COLO668 (cell line): ENCODE measurements at regions not wholly inside any gene's neighbourhood (a gene's known extent, or its start where the extent isn't known, plus 50 kb on each side); places are given as distances from the start of the nearest gene placed in this dataset.

ENCODE experiments used
- DNase-seq: peaks from one replicate; lab custom pipeline; 2025; ENCODE audit not compliant: unreplicated experiment; lab: John Stamatoyannopoulos, UW

DNA sequence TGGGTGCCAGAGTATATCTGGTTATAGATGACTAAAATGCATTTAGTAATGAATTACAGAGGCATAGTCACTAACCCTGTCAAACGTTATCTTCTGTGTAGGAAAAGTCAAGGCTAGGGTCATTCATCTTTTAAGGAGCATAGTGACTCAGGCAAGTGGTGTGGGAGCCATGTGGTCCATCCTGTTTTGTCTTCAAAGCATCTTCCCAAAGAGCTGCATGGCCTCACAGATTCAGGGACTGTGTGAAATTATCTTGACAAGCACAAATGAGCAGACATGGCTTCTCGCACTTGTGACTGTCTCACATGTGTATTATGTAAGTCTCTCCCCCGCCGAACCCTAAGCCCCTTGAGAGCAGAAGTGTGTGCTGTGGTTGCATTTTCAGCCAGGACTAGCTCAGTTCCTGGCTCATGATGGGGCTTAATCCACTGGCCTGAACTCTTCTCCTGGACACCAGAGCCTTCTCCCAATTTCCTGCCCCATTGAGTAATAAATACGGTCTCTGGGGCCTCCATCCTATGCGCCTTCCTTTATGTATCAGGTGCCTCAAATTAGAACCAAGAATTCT is 769.1 kb downstream of the QKI start:
- no peak for DNase-seq

- no peak for DNase-seq
Observed at GRCh38 chr6:164178679-164179332, 764.3 kb downstream of the QKI start.

GRCh38 chr6:164169355-164169754 is 754.8 kb downstream of the QKI start:
- no peak for DNase-seq

DNA sequence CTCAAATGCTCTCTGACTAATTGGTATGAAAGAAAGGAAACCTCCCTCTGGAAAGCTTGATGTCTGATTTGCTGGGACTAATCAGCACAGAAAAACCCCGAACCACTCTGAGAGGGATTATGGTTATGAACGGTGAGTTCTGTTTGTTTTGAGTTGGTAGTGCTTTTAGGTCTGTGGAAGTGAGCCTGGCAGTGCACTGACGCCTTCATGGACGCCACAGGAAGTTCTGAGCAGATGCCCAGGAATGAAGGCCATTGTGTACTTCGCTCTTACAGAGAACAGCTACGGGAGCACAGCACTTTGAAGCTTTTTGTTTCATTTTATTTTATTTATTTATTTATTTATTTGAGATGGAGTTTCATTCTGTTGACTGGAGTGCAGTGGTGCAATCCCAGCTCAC is 754.1 kb downstream of the QKI start:
- no peak for DNase-seq

DNA sequence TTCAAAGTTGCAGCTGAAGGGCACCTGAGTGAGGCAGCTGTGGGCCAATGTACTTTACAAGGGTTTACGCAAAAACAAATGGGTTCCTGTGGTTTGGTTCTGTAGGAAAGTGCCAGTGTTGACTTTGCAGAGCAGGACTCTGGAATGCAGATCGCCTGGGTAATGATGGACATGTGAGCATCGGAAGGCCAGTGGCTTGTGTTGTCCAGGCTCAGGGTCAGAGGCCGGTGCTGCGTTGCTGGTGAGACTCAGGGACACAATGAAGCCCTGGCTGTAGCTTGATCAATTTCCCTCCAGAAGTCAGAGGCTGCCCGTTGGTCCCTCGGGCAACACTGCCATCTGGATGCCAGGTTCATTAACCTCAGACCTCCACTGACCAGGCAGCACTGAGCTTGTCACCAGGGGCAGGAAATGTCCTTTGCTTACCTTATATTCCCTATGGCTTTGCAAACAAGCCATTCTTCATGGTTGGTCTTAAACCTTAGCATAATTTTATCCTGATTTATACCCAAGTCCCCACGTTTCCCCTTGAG is 753.4 kb downstream of the QKI start:
- DNase-seq = no peak

- no peak for DNase-seq
Observed at GRCh38 chr6:164166996-164167395, 752.5 kb downstream of the QKI start.

GRCh38 chr6:164166515-164166914 is 752.0 kb downstream of the QKI start:
- no peak for DNase-seq

GRCh38 chr6:164164876-164165275 is 750.4 kb downstream of the QKI start:
- DNase-seq = no peak

DNA sequence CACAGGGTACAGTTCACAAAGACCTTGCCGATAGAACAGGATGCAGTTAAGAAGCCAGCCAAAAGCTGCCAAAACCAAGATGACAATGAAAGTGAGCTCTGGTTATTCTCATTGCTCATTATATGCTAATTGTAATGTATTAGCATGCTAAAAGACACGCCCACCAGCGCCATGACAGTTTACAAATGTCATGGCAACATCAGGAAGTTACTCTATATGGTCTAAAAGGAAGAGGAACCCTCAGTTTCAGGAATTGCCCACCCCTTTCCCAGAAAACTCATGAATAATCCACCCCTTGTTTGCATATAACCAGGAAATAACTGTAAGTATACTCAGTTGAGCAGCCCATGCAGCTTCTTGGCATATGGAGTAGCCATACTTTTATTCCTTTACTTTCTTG is 748.7 kb downstream of the QKI start:
- DNase-seq = no peak

GRCh38 chr6:164159061-164159460 is 744.5 kb downstream of the QKI start:
- DNase-seq = no peak

DNA sequence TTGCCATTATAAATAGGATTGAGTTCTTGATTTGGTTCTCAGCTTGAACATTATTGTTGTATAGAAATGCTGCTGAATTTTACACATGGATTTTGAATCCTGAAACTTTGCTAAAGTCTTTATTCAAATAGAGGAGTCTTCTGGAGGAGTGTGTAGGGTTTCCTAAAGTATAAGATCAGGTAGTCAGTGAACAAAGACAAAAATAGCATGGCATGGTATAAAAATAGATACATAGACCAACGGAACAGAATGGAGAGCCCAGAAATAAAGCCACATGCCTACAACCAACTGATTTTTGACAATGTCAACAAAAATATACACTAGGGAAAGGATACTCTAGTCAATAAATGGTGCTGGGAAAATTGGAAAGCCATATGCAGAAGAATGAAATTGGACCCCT is 740.1 kb downstream of the QKI start:
- DNase-seq = no peak

DNA sequence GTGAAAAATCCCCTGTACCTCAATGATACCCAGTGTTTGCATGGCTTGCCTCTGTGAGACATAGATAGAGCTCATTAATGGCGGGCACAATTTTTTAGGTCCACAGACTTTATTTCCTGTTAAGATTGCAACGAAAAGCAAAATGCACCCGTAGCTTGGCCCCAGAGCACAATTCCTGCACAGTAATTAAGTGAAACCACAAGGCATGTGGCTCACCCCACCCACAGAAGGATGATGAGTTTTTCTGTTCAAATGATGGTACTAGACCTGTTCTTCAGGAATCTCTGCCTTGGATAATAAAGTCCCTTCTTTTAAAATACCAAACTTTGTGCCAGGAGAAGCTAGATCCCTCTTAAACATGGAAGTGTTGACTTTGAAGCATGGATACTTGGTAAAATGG is 738.1 kb downstream of the QKI start:
- no peak for DNase-seq

DNA sequence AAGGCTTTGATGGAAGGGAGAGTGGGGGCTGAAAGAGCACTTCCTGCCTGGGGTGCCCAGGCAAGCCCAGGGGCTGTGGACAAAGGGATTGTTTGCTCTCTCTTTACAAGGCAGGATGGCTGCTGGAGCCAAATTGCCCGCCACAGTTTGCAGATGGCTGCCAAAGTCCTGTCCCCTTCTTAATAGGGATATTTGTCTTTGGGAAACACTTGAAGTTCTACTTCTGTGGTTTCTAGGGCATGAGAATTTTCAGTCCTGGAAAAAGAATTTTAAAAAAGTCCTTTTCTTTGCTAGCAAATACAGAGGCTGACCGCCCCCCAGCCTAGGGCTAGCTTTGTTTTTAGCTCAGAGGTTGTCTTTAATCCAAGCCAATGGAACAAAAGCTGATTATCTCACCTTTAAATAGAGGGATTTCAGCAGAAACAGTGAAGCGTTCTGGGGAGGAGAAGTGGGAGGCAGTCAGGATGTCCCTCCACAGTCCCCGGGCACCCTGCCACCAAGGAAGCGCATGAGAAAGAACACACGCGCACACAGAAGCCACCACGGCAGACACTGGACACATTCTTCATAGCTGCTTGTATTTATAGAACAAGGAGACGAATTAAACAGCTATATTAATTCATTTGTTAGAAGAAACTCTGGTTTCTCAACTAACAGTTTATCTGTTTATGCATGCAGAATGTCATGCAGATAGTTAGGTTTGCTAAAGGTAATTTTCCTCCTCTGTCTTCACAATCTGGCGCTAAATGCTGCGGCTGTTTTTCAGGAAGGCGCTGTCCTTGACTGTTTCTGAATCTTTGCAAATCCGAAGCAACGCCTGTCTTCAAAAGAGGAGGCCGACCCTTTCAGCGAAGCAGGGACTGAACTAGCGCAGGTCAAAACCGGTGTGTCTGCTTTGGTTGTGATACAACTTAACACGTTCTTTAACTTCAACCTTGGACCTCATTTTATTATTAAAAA is 736.9 kb downstream of the QKI start:
- DNase-seq = peak; percentile 0

GRCh38 chr6:164150232-164150631 is 735.7 kb downstream of the QKI start:
- DNase-seq = no peak

DNA sequence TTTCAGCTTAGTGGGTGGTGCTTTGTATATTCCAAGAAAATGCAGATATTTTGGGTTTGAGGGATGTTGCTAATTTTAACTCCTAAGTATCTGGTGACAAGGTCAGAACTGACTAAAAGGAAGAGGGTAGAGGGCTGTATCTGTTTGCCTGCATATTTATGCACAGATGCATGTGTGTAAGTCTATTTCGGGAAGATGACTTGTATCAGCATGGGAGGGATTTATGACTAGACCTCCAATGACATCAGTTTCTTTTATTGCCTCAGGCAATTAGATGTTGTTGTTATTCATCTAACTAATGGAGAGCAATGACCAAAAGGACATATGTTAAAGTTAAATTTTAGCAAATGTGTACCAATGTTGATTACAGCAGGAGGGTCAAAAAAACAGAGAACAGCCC is 734.3 kb downstream of the QKI start:
- DNase-seq = no peak

DNA sequence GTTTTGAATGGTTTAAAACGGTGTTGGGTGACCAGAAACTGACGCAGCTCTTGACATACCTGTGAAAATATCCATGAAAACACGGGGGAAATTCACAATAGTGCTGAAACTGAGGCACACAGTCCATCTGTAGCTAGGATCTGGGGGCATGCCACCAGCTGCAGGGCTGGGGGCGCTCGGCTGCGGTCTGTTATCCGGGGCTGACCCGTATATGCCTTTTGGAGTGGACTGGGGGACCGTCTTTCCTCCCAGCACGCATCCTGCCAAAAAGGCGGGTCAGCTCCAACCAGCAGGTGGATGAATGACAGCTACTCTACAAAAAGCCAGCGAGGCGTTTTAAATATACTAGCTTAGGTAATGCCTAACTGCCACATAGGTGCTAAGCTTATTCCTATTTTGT is 729.8 kb downstream of the QKI start:
- DNase-seq = no peak

DNA sequence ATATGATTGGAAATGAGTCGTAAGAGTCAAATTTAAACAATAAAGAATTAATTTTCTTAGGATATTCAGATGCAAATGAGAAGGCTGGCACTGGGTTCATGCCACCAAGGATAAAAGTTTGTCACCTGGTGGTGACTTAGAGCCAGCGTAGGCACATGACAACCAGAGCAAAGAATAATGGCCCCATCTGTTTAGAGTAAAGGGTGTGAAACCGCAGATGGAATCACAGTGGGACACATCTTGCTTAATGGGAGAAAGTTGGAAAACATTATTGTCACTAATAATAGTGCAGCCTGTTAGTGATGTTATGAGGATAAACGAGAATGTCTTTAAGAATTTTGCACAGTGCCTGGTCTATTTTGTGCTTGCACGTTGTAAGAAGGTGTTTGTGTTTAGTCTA is 727.8 kb downstream of the QKI start:
- DNase-seq = no peak

- no peak for DNase-seq
Observed at GRCh38 chr6:164135511-164136132, 721.1 kb downstream of the QKI start.

GRCh38 chr6:164133095-164133494 is 718.6 kb downstream of the QKI start:
- no peak for DNase-seq

GRCh38 chr6:164130585-164130984 is 716.1 kb downstream of the QKI start:
- DNase-seq = no peak

- peak; percentile 1 for DNase-seq
Observed at GRCh38 chr6:164130151-164130550, 715.6 kb downstream of the QKI start.
